GM18858 (cell line): ENCODE measurements at regions not wholly inside any gene's neighbourhood (a gene's known extent, or its start where the extent isn't known, plus 50 kb on each side); places are given as distances from the start of the nearest gene placed in this dataset.

Source experiments
- ATAC-seq: cut with Tn5 transposase; IDR thresholded peaks from one replicate; pipeline ENCODE4 v1.9.1; 2021; ENCODE audit not compliant: unreplicated experiment

- ATAC-seq = no peak
Observed at GRCh38 chr3:166372571-166373106, 535.4 kb upstream of the BCHE start.

- peak; percentile 61 for ATAC-seq
Observed at GRCh38 chr3:166367947-166368533, 530.8 kb upstream of the BCHE start.

GRCh38 chr3:166362698-166363097 lies 525.5 kb upstream of the BCHE start:
- ATAC-seq = no peak

- ATAC-seq = no peak
Observed at GRCh38 chr3:166360720-166361119, 523.5 kb upstream of the BCHE start.

GRCh38 chr3:166351461-166351860 lies 514.2 kb upstream of the BCHE start:
- no peak for ATAC-seq

- ATAC-seq = no peak
Observed at GRCh38 chr3:166340604-166341266, 503.5 kb upstream of the BCHE start.

GRCh38 chr3:166324401-166324800 lies 487.2 kb upstream of the BCHE start:
- ATAC-seq = no peak

- no peak for ATAC-seq
Observed at GRCh38 chr3:166322391-166322790, 485.2 kb upstream of the BCHE start.

- no peak for ATAC-seq
Observed at GRCh38 chr3:166307756-166308350, 470.6 kb upstream of the BCHE start.

GRCh38 chr3:166304584-166304983 lies 467.4 kb upstream of the BCHE start:
- ATAC-seq = no peak

- no peak for ATAC-seq
Observed at GRCh38 chr3:166303681-166304080, 466.5 kb upstream of the BCHE start.

- no peak for ATAC-seq
Observed at GRCh38 chr3:166302331-166302730, 465.1 kb upstream of the BCHE start.

GRCh38 chr3:166296179-166296783 lies 459.1 kb upstream of the BCHE start:
- ATAC-seq = no peak

GRCh38 chr3:166291186-166291955 lies 454.1 kb upstream of the BCHE start:
- no peak for ATAC-seq

GRCh38 chr3:166285001-166285400 lies 447.8 kb upstream of the BCHE start:
- ATAC-seq = no peak

- no peak for ATAC-seq
Observed at GRCh38 chr3:166283840-166284239, 446.6 kb upstream of the BCHE start.

GRCh38 chr3:166282931-166283330 lies 445.7 kb upstream of the BCHE start:
- no peak for ATAC-seq

GRCh38 chr3:166279636-166280035 lies 442.4 kb upstream of the BCHE start:
- no peak for ATAC-seq

GRCh38 chr3:166275024-166275390 lies 437.8 kb upstream of the BCHE start:
- no peak for ATAC-seq

- no peak for ATAC-seq
Observed at GRCh38 chr3:166274351-166275023, 437.3 kb upstream of the BCHE start.

- ATAC-seq = no peak
Observed at GRCh38 chr3:166270429-166270828, 433.2 kb upstream of the BCHE start.
